PFSK-1 (cell line): ENCODE measurements at regions not wholly inside any gene's neighbourhood (a gene's known extent, or its start where the extent isn't known, plus 50 kb on each side); places are given as distances from the start of the nearest gene placed in this dataset.

Source experiments
- FOXP2 ChIP-seq: optimal IDR thresholded peaks from 2 replicates; pipeline ENCODE3; 2011; ENCODE audit warnings: borderline replicate concordance, control low read depth, inconsistent platforms; ENCODE audit not compliant: insufficient read depth; ENCODE audit errors: extremely low read length, extremely low read depth
- POLR2AphosphoS5 ChIP-seq: IDR thresholded peaks from 2 replicates; pipeline ENCODE4 v1.6.1; 2012; ENCODE audit warnings: low read depth, mild to moderate bottlenecking, control low read depth, low read length, moderate library complexity
- SIN3A ChIP-seq: IDR thresholded peaks from 2 replicates; pipeline ENCODE4 v1.6.1; 2012; ENCODE audit warnings: mild to moderate bottlenecking, low read length, moderate library complexity, borderline replicate concordance; ENCODE audit not compliant: insufficient read depth
- TAF1 ChIP-seq: IDR thresholded peaks from 2 replicates; pipeline ENCODE4 v1.6.1; 2012; ENCODE audit warnings: low read length, control low read depth, borderline replicate concordance; ENCODE audit not compliant: insufficient read depth
- TF ChIP-seq, protein P1 (sequence below), 2 experiments: IDR thresholded peaks; 2 replicates each; pipeline versions ENCODE4 v1.6.1 to v1.8.0; 2011 to 2012; ENCODE audit warnings: low read depth in 2 of 2, low read length in 2 of 2, control low read depth in 1 of 2, inconsistent platforms in 1 of 2, mild to moderate bottlenecking in 1 of 2, moderate library complexity in 1 of 2; ENCODE audit not compliant: insufficient read depth in 1 of 2

DNA sequence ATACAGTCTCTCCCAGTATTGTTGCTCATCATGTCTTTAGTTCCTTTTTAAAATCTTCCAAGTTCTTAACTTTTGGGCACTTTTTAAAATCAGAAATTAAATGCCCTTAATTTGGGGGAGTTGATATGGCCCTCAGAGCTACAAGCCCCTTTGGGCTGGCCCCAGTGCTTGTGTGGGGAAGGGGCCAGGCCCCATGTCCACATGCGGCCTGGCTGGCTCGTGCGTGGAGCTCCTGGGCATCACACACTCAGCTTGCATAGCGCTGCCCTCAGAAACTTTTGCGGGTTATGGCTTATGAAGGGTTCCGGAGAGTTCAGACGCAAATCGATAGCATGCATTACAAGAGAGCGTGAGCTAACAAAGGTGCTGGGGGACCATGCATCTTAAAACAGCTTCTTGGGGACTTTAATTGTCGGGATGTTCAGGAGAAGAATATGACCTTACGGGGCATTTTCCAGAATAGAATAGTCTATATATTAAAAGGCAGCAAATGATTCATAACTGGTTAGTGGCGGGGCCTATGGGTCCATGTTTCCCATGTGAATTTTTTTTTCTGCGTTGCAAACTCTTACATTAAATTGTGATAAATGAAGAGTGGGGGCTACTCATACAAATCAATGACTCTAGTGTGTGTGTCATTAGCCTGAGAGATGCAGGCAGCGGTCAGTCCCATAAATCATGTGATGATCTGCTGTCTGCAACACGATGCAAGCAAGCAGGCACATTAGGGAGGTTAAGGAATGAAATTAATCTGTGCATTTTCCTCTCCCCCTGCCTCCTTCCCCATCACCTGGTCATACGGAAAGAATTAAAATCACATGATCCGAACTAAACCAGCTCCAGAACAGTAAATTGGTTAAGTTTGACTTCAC lies 185.8 kb upstream of the TSHZ3 start:
- no peak for TF ChIP-seq TAF1
- no peak for TF ChIP-seq POLR2AphosphoS5
- TF ChIP-seq, protein P1, sequence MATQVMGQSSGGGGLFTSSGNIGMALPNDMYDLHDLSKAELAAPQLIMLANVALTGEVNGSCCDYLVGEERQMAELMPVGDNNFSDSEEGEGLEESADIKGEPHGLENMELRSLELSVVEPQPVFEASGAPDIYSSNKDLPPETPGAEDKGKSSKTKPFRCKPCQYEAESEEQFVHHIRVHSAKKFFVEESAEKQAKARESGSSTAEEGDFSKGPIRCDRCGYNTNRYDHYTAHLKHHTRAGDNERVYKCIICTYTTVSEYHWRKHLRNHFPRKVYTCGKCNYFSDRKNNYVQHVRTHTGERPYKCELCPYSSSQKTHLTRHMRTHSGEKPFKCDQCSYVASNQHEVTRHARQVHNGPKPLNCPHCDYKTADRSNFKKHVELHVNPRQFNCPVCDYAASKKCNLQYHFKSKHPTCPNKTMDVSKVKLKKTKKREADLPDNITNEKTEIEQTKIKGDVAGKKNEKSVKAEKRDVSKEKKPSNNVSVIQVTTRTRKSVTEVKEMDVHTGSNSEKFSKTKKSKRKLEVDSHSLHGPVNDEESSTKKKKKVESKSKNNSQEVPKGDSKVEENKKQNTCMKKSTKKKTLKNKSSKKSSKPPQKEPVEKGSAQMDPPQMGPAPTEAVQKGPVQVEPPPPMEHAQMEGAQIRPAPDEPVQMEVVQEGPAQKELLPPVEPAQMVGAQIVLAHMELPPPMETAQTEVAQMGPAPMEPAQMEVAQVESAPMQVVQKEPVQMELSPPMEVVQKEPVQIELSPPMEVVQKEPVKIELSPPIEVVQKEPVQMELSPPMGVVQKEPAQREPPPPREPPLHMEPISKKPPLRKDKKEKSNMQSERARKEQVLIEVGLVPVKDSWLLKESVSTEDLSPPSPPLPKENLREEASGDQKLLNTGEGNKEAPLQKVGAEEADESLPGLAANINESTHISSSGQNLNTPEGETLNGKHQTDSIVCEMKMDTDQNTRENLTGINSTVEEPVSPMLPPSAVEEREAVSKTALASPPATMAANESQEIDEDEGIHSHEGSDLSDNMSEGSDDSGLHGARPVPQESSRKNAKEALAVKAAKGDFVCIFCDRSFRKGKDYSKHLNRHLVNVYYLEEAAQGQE (IDR thresholded peaks at IDR 0.05; ENCODE audit: insufficient read depth in 1 of 2, low read depth in 2 of 2, low read length in 2 of 2): no peak
- TF ChIP-seq SIN3A: no peak
- TF ChIP-seq FOXP2: no peak
